ENCODE measurements at regions not wholly inside any gene's neighbourhood (a gene's known extent, or its start where the extent isn't known, plus 50 kb on each side); places are given as distances from the start of the nearest gene placed in this dataset.

DNA sequence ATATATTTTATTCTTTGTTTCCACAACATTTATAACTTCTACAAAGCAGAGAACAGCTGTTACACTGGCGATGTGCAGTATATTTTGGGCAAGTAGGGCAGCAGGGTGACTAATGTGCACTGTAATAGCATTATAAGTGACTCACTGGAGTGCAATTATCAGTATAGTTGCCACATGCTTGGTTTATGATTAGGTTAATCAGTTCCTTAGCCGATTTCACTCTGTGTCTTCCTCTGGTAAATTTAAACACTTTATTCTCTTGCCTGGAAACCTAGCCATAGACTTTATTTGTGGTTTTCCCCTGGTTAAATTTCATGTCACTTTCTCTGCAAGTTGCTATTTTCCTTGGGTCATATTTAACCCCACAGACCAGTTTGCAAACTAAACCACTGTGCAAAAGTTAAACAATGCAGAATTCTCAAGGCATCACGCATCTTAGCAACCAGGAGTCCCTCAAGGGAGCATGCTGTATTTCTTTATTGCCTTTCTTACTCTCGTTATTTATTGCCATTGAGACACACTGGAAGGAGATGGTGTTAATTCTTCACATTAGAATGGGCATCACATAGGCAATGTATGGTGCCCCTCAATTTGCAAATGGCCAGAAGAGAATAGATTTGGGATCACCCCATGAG, 690.2 kb upstream of the DPPA4 start:
- in situ Hi-C loops (cut with MboI; ENCODE audit: low pct_unique_long_range_greater_than_20kb, low sequenced_read_pairs) = no loop called here
- DNase-seq = no peak

DNA sequence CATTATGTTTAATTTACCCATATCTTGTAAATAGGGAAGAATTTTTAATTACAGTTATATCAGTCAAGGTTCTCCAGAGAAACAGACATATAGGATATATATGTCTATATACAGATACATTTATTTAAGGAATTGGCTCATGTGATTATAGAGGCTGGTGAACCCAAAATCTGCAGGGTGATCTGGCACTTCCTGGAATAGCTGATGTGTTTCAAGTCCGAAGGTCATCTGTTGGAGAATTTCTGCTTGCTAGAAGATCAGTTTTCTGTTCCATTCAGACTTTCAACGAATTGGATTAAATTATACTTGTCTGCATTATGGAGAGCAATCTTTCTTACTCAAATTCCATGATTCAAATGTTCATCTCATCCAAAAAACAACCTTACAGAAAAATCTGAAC, 694.6 kb upstream of the DPPA4 start:
- no peak for DNase-seq
- in situ Hi-C loops (cut with MboI; ENCODE audit: low pct_unique_long_range_greater_than_20kb, low sequenced_read_pairs) = no loop called here

DNA sequence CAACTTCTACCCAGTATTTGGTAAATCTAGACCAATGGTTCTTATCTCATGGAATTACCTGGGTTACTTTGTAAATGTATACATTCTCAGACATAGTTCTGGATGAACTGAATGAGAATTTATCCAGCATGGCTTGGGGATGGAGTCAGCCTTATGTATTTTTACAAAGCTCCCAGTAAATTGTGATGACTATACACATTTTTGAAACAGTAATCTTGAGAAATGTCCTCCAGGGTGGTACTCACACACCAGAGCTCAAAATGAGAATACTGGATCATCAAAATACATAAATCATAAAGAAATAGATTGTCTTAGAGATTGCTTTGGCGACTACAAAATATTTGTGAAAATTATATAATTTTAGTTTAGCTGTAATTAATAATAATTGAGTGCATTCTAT, 722.1 kb upstream of the DPPA4 start:
- in situ Hi-C loops (cut with MboI; ENCODE audit: low pct_unique_long_range_greater_than_20kb, low sequenced_read_pairs) = no loop called here
- DNase-seq = no peak

DNA sequence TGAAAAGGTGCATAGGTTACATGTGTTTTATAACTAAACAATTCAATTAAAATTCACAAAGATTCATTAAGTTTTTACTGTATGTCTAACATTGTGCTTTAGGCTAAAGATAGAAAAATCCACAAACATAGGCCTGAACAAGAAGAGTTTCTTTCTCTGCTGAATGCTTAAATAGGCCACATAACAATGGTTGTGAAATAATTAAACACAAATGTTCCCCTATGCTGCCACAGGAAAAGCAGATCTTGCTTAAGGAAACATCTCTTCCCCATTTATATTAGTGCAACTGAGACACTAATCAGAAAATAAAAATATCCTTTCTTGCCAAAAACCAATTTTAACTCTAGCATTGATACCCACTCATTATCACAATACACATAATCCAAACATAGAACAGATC, 725.4 kb upstream of the DPPA4 start:
- in situ Hi-C loops (cut with MboI; ENCODE audit: low pct_unique_long_range_greater_than_20kb, low sequenced_read_pairs) = no loop called here
- DNase-seq = no peak

DNA sequence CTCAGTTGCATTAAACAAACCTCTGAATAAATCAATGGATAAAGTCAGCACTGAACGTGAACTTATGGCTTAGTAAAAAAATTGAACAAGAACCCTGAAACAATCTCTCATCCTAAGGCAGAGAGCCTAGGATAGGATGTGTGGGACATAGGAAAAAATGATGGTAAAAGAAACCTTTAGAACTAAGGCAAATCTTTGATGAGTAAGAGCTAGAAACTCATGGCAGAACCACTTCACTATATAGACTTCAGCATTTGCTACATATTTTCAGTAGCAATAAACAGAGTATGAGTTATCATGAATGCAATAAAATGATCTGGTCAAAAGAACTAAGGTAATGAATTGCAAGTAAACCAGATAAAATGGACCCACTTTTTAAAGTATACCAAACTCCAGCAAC, 725.8 kb upstream of the DPPA4 start:
- DNase-seq = no peak
- in situ Hi-C loops (cut with MboI; ENCODE audit: low pct_unique_long_range_greater_than_20kb, low sequenced_read_pairs) = no loop called here

DNA sequence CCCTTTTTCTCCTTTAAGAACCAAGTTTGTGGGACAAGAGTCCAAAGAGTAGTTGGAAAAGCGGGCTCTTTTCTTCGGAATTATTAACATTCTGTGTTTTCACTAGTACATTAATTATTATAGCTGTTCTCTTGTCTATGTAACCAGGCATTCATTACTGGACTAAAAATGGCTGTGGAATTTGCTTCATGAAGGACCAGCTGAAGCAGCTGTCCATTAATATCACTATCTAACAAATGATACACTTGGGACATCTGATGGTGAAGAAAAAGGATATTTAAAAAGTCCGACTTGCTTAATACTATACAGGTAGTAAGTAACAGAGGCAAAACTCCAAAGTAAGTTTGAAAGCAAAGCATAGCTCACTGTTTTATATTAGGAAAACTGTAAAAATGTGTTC, 728.9 kb upstream of the DPPA4 start:
- no peak for DNase-seq
- in situ Hi-C loops (cut with MboI; ENCODE audit: low pct_unique_long_range_greater_than_20kb, low sequenced_read_pairs) = no loop called here

DNA sequence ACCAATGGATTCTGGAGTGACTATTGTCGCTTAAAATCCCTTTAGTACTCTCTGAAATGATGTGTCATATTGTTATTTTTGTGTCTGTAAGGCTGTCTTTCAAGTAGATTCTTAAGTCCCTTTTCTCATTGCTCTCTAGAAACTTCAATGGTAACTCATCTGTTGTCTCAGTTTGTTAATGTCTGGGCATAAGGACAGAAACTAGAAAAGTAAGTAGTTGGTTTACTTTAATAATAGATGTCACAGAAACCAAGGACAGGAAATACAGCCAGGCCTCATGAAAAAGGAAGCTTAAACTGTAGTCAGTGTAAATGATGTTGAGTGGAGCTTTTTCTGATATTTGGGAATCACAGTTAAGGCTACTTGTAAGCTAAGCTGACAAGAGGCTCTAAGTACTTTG, 730.2 kb upstream of the DPPA4 start:
- DNase-seq = no peak
- in situ Hi-C loops (cut with MboI; ENCODE audit: low pct_unique_long_range_greater_than_20kb, low sequenced_read_pairs) = no loop called here

DNA sequence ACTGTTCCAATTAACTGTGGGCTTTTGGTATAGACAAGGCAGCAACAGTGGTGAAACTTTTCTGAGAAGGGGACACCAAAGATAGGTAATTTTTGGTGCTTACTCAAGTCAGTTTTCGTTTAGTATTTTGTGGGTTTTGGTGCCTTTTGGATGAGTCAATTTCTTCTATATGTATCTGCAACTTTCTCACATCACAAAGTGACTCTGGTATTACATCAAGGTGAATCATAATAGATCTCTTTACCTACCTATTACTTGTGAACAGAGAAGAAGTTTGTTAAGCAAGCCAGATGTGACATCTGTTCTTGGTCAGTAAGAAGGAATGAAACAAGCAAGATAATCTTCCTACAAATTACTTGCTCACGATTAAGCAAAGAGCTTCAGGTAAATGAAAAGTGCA, 732.4 kb upstream of the DPPA4 start:
- in situ Hi-C loops (cut with MboI; ENCODE audit: low pct_unique_long_range_greater_than_20kb, low sequenced_read_pairs) = no loop called here

DNA sequence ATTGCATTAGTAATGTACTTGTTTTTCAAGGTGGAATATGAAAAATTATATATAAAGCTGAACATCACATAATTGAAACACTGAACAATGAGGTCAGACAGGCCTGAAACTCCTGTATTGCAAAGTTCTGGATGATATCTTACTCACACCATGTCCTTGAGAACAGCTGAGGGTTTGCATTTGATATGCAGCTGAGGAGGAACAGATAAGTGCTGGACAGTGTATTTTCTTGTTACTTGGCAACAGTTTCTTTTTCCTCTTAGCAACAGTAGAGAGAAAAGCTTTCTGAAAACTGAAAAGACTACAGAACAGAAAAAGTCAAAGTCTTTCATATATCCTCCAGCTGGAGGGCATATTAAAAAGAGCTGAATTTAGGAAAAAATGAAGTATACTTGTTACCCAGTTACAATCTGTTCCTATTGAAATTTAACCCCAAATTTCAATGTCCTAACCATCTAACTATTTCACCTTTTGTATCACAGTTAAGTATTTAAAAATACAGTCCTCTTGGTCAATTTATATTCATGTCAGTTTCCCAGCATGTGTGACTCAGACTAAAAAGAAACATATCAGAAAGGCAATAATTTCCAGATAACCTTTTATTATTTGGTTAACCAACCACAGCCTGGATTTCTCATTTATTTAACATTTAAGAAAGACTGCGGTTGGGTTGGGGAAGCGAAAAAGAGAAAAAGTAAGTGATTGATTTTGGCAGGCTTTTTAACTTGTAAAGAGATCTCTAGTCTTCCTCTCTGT, 733.0 kb upstream of the DPPA4 start:
- DNase-seq = no peak
- in situ Hi-C loops (cut with MboI; ENCODE audit: low pct_unique_long_range_greater_than_20kb, low sequenced_read_pairs) = no loop called here

More for the DNA sequence above, 732.4 kb upstream of the DPPA4 start:
- DNase-seq = no peak

DNA sequence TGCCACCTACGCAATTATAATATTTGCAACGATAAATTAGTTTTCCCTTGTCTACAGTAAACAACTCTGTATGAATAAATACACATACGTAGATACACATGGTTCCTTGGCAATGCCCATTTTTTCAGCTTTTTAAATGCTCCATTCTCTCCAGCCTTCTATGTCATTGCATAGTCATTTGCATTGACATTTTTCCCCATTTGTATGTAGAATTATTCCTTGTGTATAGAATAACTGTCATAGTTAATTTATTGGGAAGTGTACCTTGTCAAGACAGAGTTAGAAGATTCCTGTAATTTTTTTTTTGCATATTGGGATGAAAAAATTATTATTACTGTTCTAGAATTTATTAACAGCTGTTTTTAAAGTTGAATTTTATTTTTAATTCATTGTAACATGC, 736.7 kb upstream of the DPPA4 start:
- no peak for DNase-seq
- in situ Hi-C loops (cut with MboI; ENCODE audit: low pct_unique_long_range_greater_than_20kb, low sequenced_read_pairs) = no loop called here

DNA sequence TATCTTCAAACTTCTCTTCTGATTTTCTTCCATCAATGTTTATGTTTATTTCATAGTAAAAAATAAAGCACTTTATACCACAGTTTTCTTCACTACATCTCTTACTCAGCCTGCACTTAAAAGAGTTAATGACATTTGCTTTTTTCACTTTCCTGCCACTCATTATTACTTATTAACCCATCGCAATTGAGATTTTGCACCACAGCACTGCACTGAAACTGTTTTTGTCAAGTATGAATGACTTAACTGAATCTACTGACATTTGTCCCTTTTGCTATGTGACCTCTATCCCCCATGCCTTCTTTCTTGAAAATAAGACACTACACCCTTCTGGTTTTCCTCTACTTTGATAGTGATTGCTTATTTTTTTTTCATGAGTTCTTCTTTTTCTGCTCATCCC, 739.7 kb upstream of the DPPA4 start:
- no peak for DNase-seq
- in situ Hi-C loops (cut with MboI; ENCODE audit: low pct_unique_long_range_greater_than_20kb, low sequenced_read_pairs) = no loop called here

DNA sequence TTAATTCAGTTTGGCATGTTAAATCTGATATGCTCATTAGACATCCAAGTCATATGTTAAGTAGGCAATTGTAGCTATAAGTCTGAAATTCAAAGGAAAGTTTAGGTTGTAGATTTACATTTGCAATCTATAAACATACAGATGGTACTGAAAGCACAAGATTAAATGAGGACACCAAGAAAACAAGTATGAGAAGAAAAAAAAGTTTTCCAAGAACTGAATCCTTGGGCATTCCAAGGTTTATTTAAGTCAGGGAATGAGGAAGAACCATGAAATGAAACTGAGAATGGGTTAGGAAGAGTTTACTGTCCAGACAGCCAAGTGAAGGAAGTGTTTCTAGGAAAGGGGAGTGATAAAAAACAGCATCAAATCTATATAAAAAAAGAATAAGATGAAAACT, 756.1 kb upstream of the DPPA4 start:
- in situ Hi-C loops (cut with MboI; ENCODE audit: low pct_unique_long_range_greater_than_20kb, low sequenced_read_pairs) = no loop called here
- DNase-seq = no peak

DNA sequence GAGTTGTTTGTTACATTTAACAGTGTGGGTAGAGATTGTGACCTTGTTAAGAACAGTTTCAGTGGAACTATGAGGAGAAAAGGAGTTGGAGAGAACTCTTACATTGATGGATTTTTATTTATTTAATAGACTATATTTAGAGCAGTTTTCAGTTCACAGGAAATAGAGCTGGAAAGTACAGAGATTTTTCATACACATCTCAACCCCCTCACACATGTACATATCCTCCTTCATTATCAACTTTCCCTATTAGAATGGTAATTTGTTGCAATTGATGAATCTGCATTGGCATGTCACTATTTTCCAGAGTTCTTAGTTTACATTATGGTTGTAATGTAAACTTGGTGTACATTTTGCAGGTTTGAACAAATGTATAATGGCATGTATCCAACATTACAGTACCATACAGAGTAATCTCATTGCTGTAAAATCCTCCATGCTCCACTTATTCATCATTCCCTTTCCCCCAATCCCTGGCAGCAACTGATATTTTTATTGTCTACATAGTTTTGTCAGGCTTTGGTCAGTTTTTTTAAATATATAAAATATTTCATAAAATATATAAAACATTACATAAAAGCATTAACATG, 756.6 kb upstream of the DPPA4 start:
- DNase-seq = no peak
- in situ Hi-C loops (cut with MboI; ENCODE audit: low pct_unique_long_range_greater_than_20kb, low sequenced_read_pairs) = no loop called here

DNA sequence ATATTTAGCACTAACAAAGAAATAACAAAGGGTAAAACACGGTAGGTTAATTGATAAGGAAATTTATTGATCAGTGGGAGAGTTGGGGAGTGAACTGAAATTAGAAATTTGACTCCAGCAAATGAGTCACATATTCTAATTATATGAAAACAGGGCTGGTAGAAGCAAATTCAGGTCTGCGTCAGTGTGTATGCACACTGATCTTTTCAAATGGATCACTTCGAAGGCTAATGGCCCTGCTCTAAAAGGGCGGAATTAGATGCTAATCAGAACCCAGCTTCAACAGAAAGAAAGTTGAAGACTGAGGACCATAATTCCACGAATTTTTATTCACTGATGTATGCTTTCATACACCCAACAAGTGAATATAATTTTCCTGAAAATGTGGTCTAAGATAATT, 762.4 kb upstream of the DPPA4 start:
- in situ Hi-C loops (cut with MboI; ENCODE audit: low pct_unique_long_range_greater_than_20kb, low sequenced_read_pairs) = no loop called here
- DNase-seq = no peak

DNA sequence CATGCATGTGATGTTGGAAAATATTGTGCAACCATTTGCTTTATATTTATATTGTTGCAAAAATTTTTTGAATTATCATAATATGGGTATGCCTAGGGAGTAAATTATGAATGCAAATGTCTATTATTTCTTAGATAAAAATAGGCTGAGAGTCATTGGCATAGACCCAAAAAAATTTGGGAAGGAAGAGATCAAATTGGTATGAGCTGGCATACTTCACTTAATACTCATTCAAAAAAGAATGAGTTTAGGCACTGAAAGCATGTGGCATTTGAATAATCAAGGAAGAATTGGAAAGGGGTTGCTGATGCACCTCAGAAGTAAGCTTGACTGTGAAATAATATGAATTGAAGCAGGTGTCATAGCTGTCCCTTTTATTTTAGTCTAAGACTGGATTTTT, 764.0 kb upstream of the DPPA4 start:
- in situ Hi-C loops (cut with MboI; ENCODE audit: low pct_unique_long_range_greater_than_20kb, low sequenced_read_pairs) = no loop called here
- DNase-seq = no peak

DNA sequence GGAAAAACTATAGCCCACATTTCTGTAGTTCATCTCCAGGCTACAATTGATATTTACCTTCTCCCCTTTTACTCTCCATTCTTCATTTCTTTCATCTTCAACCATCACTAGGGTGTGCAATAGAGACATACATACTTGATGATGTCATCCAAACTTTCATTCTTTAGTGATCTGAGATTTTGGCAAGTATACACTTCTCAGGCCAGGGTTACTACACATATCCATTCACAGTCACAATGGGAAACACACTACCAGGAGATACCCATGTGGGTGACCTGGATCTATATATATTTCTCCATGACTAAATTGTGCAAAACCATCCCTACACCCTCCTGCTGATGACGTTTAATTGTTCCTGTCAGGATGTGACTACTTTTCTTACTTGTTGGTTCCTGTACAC, 769.5 kb upstream of the DPPA4 start:
- in situ Hi-C loops (cut with MboI; ENCODE audit: low pct_unique_long_range_greater_than_20kb, low sequenced_read_pairs) = no loop called here
- no peak for DNase-seq

DNA sequence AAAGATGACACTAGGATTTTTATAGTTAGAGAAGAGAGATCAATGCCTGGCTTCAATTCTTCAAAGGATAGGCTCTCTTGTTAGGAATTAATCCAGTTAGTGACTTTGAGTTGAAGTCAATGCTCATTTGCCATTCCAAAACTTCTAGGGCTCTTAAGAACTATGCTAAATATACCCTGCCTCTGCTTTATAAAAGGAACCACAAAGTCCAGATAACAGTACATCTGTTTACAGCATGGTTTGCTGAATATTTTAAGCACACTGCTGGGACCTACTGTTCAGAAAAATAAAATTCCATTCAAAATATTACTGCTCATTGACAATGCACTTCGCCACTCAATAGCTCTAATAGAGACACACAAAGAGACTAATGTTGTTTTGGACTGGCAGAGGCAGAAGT, 786.6 kb upstream of the DPPA4 start:
- no peak for DNase-seq
- in situ Hi-C loops (cut with MboI; ENCODE audit: low pct_unique_long_range_greater_than_20kb, low sequenced_read_pairs) = no loop called here

DNA sequence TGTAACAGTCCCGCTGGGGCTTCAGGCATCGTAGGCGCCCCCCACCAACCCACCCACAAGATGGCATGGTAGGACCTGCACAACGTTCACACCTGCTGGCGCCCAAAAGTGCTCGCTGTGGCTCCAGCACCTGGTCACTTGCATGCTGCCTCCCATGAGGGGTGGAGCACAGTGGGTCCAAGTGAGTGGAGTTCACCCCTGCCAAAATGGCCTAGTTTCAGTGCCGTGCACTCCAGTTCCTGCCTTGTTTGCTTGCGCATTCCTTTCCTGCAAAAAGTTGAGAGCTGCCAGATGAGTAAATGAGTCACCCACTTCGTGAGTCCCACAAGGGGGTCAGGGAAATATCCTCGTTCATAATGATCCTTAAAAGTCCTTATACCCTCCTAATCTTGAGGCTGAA, 788.7 kb upstream of the DPPA4 start:
- DNase-seq = no peak
- in situ Hi-C loops (cut with MboI; ENCODE audit: low pct_unique_long_range_greater_than_20kb, low sequenced_read_pairs) = no loop called here

DNA sequence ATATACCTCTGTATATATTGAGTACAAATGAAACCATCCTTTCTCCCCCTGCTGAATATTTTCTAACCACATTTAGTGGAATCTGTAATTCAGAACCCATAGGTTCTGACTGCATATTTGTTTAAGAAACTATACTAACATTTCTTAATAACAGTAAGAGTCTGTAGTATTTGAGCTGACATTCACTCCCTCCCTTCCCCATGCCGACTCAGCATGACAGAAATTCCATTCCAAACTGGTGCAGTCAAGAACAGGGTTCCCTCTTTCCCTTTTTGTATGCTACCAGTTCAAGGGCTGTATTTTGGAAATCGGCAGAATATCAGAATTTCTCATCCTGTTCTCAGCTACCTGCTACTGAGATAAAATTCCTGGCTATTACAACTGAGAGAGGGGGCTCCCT, 796.6 kb upstream of the DPPA4 start:
- DNase-seq = no peak
- in situ Hi-C loops (cut with MboI; ENCODE audit: low pct_unique_long_range_greater_than_20kb, low sequenced_read_pairs) = no loop called here

DNA sequence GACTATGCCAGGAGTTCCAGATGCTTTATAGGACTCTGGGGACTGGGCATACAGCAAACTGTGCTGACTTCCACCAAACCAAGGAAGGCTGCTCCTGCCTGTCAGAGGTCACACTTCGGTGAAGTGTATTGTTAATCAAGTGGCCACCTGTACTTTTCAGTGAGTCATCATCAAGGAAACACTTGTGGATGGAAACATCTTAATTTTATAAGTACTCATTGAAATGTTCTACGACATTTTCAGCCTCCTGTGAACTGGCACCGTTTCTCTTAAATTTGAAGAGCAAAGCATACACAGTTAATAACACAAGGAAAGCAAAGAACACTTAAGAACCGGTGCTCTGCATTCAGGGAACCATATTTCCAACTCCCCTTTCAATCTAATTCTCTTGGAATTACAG, 801.7 kb upstream of the DPPA4 start:
- in situ Hi-C loops (cut with MboI; ENCODE audit: low pct_unique_long_range_greater_than_20kb, low sequenced_read_pairs) = no loop called here
- DNase-seq = no peak

DNA sequence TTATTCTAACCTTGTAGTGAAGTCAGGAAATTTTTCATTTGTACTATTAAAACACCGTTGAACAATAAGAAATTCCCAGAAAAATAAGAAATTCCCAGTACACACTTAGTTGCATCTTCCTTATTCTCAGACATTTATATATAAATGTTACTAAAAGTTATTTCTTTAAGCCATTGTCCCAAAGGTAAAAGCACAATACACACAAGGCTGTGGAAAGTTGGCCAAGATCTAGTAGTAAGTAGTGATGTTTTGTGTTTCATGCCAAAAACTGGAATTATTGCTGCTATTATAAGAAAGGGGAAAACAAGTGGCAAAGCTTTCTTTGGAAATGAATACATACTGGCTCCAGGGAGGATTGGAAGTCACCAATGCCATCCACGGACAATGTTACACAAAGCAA, 802.5 kb upstream of the DPPA4 start:
- in situ Hi-C loops (cut with MboI; ENCODE audit: low pct_unique_long_range_greater_than_20kb, low sequenced_read_pairs) = no loop called here

More for the DNA sequence above, 802.5 kb upstream of the DPPA4 start:
- no peak for DNase-seq
